ENCODE measurements at regions not wholly inside any gene's neighbourhood (a gene's known extent, or its start where the extent isn't known, plus 50 kb on each side); places are given as distances from the start of the nearest gene placed in this dataset.

GRCh38 chr5:96563816-96564215 lies 98.4 kb upstream of the CAST start:
- TF ChIP-seq TARDBP (IDR thresholded peaks at IDR 0.05) (no peak), ARNT (IDR thresholded peaks at IDR 0.05) (no peak), SP1 (IDR thresholded peaks at IDR 0.05) (no peak)

Data from HEK293T (cell line).